Stomach (tissue), 8 donors: ENCODE measurements at regions not wholly inside any gene's neighbourhood (a gene's known extent, or its start where the extent isn't known, plus 50 kb on each side); places are given as distances from the start of the nearest gene placed in this dataset.

Experiments
- DNase-seq, 2 donors: peaks; one replicate each; pipeline versions ENCODE4 v3.0.0 to v3.0.0-alpha.2; 2013 to 2019
- H3K27ac ChIP-seq, 5 donors: fragments of 200-600 bp in 4 of 5; sonication (generic) in 4 of 5; one replicate each; pipeline ENCODE4 v1.5.1; 2013 to 2019; ENCODE audit warnings: mild to moderate bottlenecking in 1 of 5, moderate library complexity in 1 of 5
- H3K27me3 ChIP-seq, 3 donors: fragments of 200-600 bp; sonication (generic); one replicate each; pipeline ENCODE4 v1.5.1; 2017 to 2019; ENCODE audit warnings: mixed run types in 1 of 3
- H3K36me3 ChIP-seq, 4 donors: fragments of 200-600 bp; sonication (generic); 1 replicate in 3 of 4; 2 replicates in 1 of 4; pipeline ENCODE4 v1.5.1; 2016 to 2019
- H3K4me1 ChIP-seq, 4 donors: fragments of 200-600 bp; sonication (generic); one replicate each; pipeline ENCODE4 v1.5.1; 2016 to 2019
- H3K4me3 ChIP-seq, 4 donors: fragments of 200-600 bp; sonication (generic) in 3 of 4; one replicate each; pipeline ENCODE4 v1.5.1; 2016 to 2019; ENCODE audit warnings: mild to moderate bottlenecking in 1 of 4
- H3K9me3 ChIP-seq, 4 donors: fragments of 200-600 bp; sonication (generic); one replicate each; pipeline ENCODE4 v1.5.1; 2016 to 2019
- CTCF ChIP-seq, 7 experiments: fragments of 450-650 bp in 4 of 7; fragments of 200-600 bp in 3 of 7; sonication (generic) in 3 of 7; IDR thresholded peaks; one replicate each; pipeline ENCODE4 v1.5.1; 2016 to 2019; ENCODE audit warnings: antibody characterized with exemption in 7 of 7, control low read depth in 2 of 7, mild to moderate bottlenecking in 1 of 7
- EP300 ChIP-seq: sonication (generic); formaldehyde crosslinking; IDR thresholded peaks from one replicate; pipeline ENCODE4 v1.6.1; 2017; ENCODE audit warnings: antibody characterized with exemption
- POLR2A ChIP-seq, 4 donors: fragments of 450-650 bp; IDR thresholded peaks; one replicate each; pipeline ENCODE4 v1.6.1; 2016; ENCODE audit warnings: antibody characterized with exemption in 4 of 4, control low read depth in 2 of 4, mild to moderate bottlenecking in 1 of 4, moderate library complexity in 1 of 4
- POLR2AphosphoS5 ChIP-seq, 3 donors: sonication (generic); formaldehyde crosslinking; IDR thresholded peaks; one replicate each; pipeline ENCODE4 v1.6.1; 2016; ENCODE audit warnings: antibody characterized with exemption in 3 of 3
- WGBS, 5 donors: extraction: QIAGEN DNeasy Blood & Tissue Kit in 3 of 5; methylation state at CpG; one replicate each; pipeline versions ENCODE4 v1.1.5 to v1.1.7; 2013 to 2018; 5-methylcytosine and 5-hydroxymethylcytosine counted together
- intact Hi-C: fragments of 100-400 bp; cut with DNase I; formaldehyde crosslinking; loops from one replicate; pipeline ENCODE4 v1.15.1; 2023; ENCODE audit warnings: low total_unique reads
- donor health status: healthy with polysubstance abuse.
- donor health status: Bipolar disorder and iron deficiency.
- donor health status: healthy.

GRCh38 chr15:79526376-79526775, 94.2 kb downstream of the MINAR1 start:
- H3K4me1 ChIP-seq, result no peaks in the 10 kb centered on the region
- H3K27ac ChIP-seq, result no peak overlapping the region
- no peak for TF ChIP-seq EP300
- TF ChIP-seq POLR2AphosphoS5 (IDR thresholded peaks at IDR 0.05), result no peak
- TF ChIP-seq CTCF (IDR thresholded peaks at IDR 0.05), result no peak
- no peak for TF ChIP-seq POLR2A (IDR thresholded peaks at IDR 0.05)
- peaks cover 0 to 4% (median 0%) of the 10 kb centered on the region in 3 donors for H3K27me3 ChIP-seq
- intact Hi-C loops, result no loop called here
- 67 to 96% (median 87%) methylated on average over 3 of the region's 3 CpGs for WGBS, 5 donors
- no peak overlapping the region for H3K4me3 ChIP-seq
- no peaks in the 10 kb centered on the region for H3K9me3 ChIP-seq
- no peak for DNase-seq
- H3K36me3 ChIP-seq, result no peaks in the 10 kb centered on the region

GRCh38 chr15:79527821-79528220, 95.7 kb downstream of the MINAR1 start:
- intact Hi-C loops, result no loop called here
- Histone ChIP-seq H3K4me1 (no peaks in the 10 kb centered on the region), H3K36me3 (no peaks in the 10 kb centered on the region), H3K9me3 (no peaks in the 10 kb centered on the region), H3K27ac (no peak overlapping the region), H3K27me3 (peaks cover 0 to 4% (median 0%) of the 10 kb centered on the region in 3 donors), H3K4me3 (no peak overlapping the region)
- TF ChIP-seq EP300, result no peak
- no peak for TF ChIP-seq POLR2A (IDR thresholded peaks at IDR 0.05)
- TF ChIP-seq CTCF (IDR thresholded peaks at IDR 0.05), result no peak
- no peak for TF ChIP-seq POLR2AphosphoS5 (IDR thresholded peaks at IDR 0.05)
- DNase-seq, result no peak
- 0 to 65% (median 51%) methylated on average over 1 of the region's 1 CpG for WGBS, 5 donors

- TF ChIP-seq POLR2AphosphoS5 (IDR thresholded peaks at IDR 0.05) (no peak), EP300 (no peak), CTCF (IDR thresholded peaks at IDR 0.05) (no peak), POLR2A (IDR thresholded peaks at IDR 0.05) (no peak)
- intact Hi-C loops, result no loop called here
- Histone ChIP-seq H3K4me3 (no peak overlapping the region), H3K4me1 (no peaks in the 10 kb centered on the region), H3K9me3 (no peaks in the 10 kb centered on the region), H3K27me3 (peaks cover 0 to 4% (median 0%) of the 10 kb centered on the region in 3 donors), H3K27ac (no peak overlapping the region), H3K36me3 (no peaks in the 10 kb centered on the region)
- WGBS, 5 donors, result 68 to 77% (median 73%) methylated on average over 8 of the region's 8 CpGs
- DNase-seq, result no peak
Measured at GRCh38 chr15:79529157-79529785, 97.1 kb downstream of the MINAR1 start.

GRCh38 chr15:79535536-79535935, 103.4 kb downstream of the MINAR1 start:
- no peaks in the 10 kb centered on the region for H3K36me3 ChIP-seq
- H3K27ac ChIP-seq, result no peak overlapping the region
- no peaks in the 10 kb centered on the region for H3K4me1 ChIP-seq
- no peak for TF ChIP-seq EP300
- no peak for TF ChIP-seq POLR2A (IDR thresholded peaks at IDR 0.05)
- no peak for TF ChIP-seq CTCF (IDR thresholded peaks at IDR 0.05)
- TF ChIP-seq POLR2AphosphoS5 (IDR thresholded peaks at IDR 0.05), result no peak
- H3K9me3 ChIP-seq, result no peaks in the 10 kb centered on the region
- DNase-seq, result no peak
- intact Hi-C loops, result no loop called here
- no peaks in the 10 kb centered on the region for H3K27me3 ChIP-seq
- H3K4me3 ChIP-seq, result no peak overlapping the region
- WGBS, 5 donors, result 70 to 84% (median 80%) methylated on average over 3 of the region's 3 CpGs
